H1 (cell line): ENCODE measurements at regions not wholly inside any gene's neighbourhood (a gene's known extent, or its start where the extent isn't known, plus 50 kb on each side); places are given as distances from the start of the nearest gene placed in this dataset.

Experiments
- ASH2L ChIP-seq: fragments of 200-600, 300-600 bp; sonication (generic); IDR thresholded peaks from one replicate; pipeline ENCODE4 v1.7.1; 2017; ENCODE audit warnings: low read length
- GABPA ChIP-seq: IDR thresholded peaks from 2 replicates; pipeline ENCODE4 v1.6.1; 2011; ENCODE audit warnings: mild to moderate bottlenecking, low read length, moderate library complexity, borderline replicate concordance; ENCODE audit not compliant: insufficient read depth
- JUND ChIP-seq: IDR thresholded peaks from 2 replicates; pipeline ENCODE4 v1.6.1; 2011; ENCODE audit warnings: mild to moderate bottlenecking, improper control_type of control experiment, low read length
- SAP30 ChIP-seq: fragments of 300-600 bp; sonication (generic); IDR thresholded peaks from 2 replicates; pipeline ENCODE4 v1.7.1; 2012; ENCODE audit warnings: low read length, moderate library complexity, mild to moderate bottlenecking, inconsistent platforms; ENCODE audit not compliant: insufficient read depth, insufficient replicate concordance
- TF ChIP-seq, protein P1 (sequence below): IDR thresholded peaks from 2 replicates; pipeline ENCODE4 v1.6.1; 2012; ENCODE audit warnings: inconsistent platforms

DNA sequence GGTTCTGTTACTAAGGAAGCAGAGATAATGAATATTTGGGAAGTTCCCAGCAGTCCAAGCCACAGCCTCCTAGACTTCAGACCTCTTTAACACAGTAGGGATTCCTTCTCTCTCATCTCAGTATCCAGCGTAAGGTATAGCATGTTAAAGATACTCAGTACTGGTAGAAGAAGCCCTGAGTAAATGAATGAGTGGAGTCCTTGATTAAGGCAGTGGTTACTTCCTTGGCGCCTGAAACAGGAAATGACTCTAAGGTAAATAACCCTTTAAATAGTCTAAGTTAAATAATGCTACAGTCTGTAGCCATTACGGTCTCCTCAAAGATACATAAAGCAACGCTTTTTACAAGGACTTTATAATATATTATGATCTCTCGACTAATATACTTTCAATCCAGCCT is 650.8 kb upstream of the MIR17HG start (continued):
- TF ChIP-seq, protein P1, sequence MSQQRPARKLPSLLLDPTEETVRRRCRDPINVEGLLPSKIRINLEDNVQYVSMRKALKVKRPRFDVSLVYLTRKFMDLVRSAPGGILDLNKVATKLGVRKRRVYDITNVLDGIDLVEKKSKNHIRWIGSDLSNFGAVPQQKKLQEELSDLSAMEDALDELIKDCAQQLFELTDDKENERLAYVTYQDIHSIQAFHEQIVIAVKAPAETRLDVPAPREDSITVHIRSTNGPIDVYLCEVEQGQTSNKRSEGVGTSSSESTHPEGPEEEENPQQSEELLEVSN = no peak
- TF ChIP-seq JUND (no peak), SAP30 (no peak), ASH2L (no peak), GABPA (no peak)
